GM15510 (cell line): ENCODE measurements at regions not wholly inside any gene's neighbourhood (a gene's known extent, or its start where the extent isn't known, plus 50 kb on each side); places are given as distances from the start of the nearest gene placed in this dataset.

Experiments
- POLR2A ChIP-seq: IDR thresholded peaks from 3 replicates; pipeline ENCODE4 v1.6.1; 2011; ENCODE audit warnings: borderline replicate concordance; ENCODE audit not compliant: insufficient read length; ENCODE audit errors: extremely low read depth

- no peak for TF ChIP-seq POLR2A
Observed at GRCh38 chr1:234821840-234822239, 211.9 kb upstream of the IRF2BP2 start.

- no peak for TF ChIP-seq POLR2A
Observed at GRCh38 chr1:234820597-234820996, 210.6 kb upstream of the IRF2BP2 start.

- no peak for TF ChIP-seq POLR2A
Observed at GRCh38 chr1:234782791-234783190, 172.8 kb upstream of the IRF2BP2 start.

GRCh38 chr1:234782105-234782751 is 172.2 kb upstream of the IRF2BP2 start:
- no peak for TF ChIP-seq POLR2A

- no peak for TF ChIP-seq POLR2A
Observed at GRCh38 chr1:234781241-234782065, 171.5 kb upstream of the IRF2BP2 start.

DNA sequence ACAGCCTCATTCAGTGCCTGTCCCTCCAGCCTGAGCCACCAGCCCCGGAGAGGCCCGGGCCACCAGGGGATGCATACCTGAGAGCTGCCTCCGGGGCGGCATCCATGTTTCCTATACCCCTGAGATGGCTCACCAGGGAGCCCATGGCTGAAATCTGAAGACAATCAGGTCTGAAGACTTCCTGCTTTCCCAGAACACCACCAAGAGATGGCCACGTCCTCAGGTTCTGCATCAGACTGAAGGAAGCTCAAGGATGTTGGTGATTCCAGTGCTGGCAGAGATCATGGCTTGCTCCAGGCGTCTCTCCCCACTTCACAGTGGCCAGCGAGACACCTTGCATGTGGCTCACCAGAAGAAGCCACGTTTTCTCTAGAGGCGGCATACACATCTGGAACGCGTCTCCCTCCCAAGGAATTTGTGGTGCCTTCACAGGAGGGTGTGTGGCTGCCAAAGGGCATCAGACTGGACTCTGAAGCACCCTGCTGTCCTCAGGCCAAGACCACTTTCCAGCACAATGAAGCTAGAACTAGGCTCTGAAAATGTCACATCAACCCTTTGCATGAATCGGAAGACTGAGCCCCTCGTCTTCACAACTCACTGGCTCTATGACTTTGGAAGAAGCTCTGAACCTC is 170.7 kb upstream of the IRF2BP2 start:
- no peak for TF ChIP-seq POLR2A

DNA sequence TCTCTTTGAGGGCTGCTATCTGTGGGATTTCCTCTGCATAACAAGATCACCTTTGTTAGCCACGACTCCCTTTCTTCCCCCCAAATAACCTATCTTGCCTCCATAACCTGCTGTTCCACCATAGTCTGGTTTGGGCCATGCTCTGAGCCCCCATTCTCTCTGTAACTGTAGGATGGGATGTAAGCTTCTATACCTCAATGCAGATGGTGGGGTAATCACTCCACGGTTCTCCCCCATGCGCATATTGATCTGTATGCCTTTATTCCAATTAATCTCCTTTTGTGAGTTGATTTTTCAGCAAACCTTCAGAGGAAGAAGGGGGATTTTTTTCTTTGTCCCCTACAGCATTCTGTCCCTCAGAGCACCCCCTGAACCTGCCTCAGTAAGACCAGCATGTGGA is 170.1 kb upstream of the IRF2BP2 start:
- no peak for TF ChIP-seq POLR2A

DNA sequence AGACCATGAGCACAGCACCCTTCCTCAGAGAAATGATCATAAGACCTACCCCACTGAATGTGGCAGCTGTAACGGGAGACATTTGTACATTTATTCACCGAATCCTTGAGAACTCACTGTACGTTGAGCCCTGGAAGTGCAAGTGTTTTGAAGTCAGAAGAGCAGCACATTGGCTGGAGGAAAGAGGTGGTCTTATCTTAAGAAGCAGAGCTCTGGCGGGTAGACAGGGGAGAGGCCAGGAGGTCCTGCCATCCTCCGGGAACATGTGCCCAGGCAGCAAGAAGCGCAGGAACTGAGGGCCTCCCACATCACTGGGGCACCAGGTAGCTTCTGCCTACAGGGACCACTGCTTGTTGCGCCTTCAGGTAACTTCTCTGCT is 169.2 kb upstream of the IRF2BP2 start:
- TF ChIP-seq POLR2A = no peak

DNA sequence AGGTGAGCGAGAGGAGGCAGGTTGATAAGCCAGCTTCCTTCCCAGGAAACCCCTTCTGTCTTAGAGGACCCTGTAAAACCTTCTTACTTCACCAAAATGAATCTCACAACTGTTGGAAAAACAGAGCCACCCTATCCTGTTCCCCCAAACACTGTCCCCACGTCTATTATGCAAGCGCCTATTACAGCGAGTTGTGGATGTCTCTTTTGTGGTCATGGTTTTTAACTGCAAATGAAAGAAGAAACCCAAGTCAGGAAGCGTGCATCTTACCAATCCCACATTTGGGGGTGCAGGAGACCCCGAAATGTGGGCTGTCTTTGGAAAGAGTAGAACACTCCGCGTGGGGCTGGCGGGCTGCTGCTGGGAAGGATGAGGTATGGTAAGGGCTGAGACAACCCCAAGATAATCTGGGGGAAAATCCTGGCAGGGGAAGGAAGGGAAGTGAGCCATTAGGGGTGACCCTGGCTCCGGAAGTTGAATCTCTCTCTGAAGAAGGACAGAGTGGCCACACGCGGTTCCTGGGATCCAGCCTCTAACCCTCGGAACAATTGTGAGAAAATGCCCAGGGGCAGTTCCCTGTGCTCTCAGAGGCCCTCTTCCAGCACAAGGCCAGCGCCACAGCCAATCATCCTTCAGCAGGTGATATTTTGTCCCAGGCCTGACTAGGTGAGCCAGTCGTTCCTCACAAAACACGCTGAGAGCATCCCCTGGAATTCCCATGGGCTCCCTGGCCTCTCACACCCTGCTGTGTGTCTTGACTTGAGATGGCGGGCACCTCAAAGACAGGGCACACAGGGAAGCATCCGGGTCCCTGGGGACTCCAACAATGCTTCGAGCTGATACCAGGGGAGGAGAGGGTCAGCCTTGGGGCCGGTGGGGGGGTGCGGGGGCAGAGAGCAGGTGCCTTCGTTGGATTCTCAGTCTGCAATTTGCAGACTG is 168.5 kb upstream of the IRF2BP2 start:
- TF ChIP-seq POLR2A = no peak

- no peak for TF ChIP-seq POLR2A
Observed at GRCh38 chr1:234777856-234778220, 167.9 kb upstream of the IRF2BP2 start.

GRCh38 chr1:234776876-234777855 is 167.2 kb upstream of the IRF2BP2 start:
- TF ChIP-seq POLR2A = no peak

GRCh38 chr1:234776256-234776875 is 166.4 kb upstream of the IRF2BP2 start:
- no peak for TF ChIP-seq POLR2A
